ENCODE measurements at regions not wholly inside any gene's neighbourhood (a gene's known extent, or its start where the extent isn't known, plus 50 kb on each side); places are given as distances from the start of the nearest gene placed in this dataset.

DNA sequence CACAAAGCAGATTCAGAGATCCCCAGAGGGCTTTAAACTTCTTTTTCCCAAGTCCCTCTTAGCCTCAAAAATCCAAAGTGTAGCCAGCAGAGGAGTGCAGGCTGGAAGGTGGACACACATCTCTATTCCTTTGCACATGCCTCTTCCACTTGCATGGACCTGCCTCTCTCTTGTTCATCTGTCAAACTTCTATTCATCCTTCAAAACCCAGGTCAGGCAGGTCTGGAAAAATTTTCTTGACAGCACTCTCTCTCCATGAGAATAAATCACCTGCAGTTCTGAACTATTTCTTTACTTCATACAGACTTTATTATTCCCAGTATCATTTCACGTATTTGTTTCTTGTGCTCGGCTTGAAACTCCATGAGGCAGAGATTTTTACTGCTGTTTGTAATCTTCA, 127.5 kb downstream of the SS18 start:
- DNase-seq, result no peak

DNA sequence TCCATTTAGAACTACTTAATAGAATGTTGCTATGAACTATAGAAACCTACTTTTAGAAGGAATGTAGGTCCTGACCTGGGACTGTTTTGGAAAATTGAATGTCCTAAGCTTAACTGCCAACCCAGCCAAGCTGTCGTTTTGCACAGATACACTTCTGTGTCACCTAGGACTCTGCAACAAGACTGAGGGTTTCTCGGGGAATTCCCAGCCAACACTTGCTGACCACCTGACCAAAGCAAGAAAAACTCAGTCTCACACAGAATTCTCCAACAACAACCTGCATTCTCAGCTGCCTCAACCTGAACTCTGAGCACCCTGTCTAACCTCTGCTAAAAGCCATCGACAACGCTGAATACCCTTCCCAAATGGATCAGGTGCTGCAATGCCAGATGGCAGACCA, 128.2 kb downstream of the SS18 start:
- no peak for DNase-seq

DNA sequence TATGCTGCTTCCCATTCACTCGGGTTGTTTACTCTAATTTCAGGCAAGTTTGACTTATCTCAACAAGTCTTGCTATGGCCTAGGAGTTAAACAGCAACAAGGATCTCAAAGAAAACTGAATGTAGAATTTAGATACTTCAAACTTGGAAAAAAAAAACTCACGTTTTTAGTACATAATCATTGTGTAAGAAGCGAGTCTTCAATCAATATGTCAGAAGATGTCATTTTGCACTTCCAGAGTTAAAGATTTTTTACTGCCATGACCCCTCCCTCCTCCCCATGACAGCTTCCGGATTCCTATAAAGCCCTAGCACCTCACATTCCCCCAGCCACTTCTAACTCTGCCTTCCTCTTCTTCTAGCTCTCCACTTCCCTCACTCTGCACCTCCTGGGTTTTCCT, 133.4 kb downstream of the SS18 start:
- no peak for DNase-seq

DNA sequence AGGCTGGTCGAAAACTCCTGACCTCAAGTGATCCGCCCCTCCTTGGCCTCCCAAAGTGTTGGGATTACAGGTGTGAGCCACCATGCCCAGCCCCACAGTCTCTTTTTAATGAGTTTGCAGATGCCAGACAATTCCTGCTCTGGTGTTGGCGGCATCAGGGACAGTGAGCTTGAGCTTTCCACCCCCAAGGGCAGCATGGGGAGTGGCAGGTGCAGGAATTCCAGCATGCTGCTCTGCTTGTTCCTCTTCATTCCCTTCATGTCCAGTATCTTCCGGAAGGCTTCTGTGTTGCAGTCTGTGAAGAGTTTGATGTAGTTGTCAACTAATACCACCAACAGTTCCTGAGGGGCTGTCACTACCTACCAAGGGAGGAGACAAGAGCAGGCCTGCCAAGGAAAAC, 137.3 kb downstream of the SS18 start:
- DNase-seq, result no peak

DNA sequence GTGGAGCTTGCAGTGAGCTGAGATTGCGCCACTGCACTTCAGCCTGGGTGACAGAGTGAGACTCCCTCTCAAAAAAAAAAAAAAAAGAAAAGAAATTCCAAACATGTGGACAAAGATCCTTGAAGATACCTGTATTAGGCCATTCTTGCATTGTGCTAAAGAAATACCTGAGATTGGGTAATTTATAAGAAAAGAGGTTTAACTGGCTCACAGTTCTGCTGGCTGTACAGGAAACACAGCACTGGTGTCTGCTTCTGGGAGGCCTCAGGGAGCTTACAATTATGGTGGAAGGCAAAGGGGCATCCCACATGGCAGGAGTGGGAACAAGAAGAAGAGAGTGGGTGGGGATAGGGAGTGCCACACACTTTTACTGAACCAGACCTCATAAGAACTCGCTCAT, 140.1 kb downstream of the SS18 start:
- no peak for DNase-seq

DNA sequence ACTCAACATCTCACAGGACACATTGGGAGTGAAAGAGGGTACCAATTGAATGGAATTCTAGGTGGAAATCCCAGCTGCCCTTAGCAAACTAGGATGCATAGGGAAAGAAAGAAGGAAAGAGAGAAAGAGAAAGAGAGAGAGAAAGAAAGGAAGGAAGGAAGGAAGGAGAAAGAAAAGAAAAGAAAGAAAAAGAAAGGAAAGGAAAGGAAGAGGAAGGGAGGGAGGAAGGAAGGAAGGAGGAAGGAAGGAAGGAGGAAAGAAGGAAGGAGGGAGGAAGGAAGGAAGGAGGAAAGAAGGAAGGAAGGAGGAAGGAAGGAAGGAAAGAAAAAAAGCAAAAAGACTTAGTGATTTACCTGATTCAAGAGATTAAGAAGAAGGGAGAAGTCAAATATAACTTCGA, 143.9 kb downstream of the SS18 start:
- no peak for DNase-seq

DNA sequence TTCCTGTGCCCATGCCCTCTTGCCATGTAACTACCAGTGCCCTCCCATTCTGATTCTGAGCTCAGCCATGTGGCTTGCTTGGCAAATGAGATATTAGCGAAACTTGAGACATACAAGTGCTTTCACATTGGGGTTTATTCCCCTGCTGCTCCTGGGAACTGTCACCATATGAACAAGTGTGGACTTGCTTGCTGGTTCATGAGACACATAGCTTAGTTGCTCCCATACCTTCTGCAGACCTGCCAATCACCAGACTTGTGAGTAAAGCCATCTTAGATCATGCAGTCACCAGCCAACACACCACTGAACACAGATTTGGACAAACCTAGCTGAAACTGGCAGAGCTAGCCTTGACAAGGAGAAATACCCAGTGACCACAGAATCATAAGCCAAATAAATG, 155.1 kb downstream of the SS18 start:
- no peak for DNase-seq

DNA sequence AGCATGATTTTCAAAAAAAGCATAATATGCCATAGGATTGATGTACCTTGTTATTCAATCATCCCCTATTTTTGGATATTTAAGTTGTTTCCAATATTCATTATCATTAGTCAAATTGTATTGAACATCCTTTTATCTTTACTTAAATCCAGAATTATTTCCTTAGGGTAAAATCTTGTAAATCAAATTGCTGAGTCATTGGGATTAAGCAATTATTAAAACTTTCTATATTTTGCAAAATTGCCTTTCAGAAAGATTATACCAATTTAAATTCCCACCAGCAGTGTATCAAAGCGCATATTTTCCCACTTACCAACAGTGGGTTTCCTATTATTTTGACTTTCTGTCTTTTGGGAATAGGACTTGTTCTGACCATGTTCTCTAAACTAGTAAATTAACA, 159.3 kb downstream of the SS18 start:
- no peak for DNase-seq

DNA sequence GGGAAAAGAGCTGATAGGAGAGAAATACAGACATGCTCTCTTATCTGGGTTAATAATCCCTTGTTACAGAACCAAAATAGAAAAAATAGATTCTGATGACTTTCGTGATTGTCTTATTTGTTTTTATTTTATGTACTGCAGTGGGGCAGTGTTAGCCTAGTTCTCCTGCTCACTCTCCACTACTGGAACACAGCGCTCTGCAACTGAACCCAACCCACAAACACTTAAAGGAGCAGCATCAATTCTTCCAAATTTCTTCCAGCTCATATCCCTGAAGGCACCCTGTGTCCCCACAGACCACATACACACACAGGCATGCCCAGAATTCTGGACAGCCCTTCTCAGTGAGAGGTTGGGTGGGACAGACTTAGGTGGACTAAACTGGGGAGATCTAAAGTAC, 160.6 kb downstream of the SS18 start:
- no peak for DNase-seq

DNA sequence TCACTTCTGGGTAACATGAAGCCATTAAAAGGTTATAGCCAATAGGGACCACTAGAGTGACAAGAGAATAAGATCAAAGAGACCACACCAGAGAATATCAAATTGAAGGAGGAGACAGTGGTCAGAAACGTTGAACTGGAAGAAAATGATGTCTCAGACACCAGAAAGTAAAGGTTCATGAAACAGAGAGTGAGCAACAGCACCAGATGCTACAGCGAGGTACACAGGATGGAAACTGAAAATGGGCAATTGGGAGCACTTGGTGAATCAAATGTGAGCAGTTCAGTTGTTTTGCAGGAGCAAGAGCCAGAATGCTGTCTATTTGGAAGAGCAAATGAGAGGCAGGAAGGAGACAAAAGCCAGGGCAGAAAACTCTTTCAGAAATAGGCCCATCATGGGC, 162.6 kb downstream of the SS18 start:
- DNase-seq, result no peak

DNA sequence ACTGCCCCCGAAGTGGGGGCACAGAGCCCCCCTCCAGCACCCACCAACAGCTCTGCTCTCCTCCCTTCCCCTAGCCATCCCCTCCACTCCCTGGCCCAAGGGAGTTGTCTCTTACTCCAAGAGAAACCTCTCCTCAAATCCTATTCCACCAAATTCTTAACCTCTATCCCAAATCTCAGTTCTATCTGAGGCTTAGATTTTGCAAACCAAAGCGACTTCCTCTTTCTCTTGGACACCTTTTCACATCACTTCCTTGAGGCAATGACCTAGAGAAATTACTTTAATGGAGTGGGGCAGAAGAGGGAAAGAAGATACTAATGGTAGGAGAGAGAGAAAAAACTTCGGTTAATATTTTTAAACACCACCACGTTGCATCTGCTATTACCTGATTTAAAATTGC, 167.2 kb downstream of the SS18 start:
- no peak for DNase-seq

DNA sequence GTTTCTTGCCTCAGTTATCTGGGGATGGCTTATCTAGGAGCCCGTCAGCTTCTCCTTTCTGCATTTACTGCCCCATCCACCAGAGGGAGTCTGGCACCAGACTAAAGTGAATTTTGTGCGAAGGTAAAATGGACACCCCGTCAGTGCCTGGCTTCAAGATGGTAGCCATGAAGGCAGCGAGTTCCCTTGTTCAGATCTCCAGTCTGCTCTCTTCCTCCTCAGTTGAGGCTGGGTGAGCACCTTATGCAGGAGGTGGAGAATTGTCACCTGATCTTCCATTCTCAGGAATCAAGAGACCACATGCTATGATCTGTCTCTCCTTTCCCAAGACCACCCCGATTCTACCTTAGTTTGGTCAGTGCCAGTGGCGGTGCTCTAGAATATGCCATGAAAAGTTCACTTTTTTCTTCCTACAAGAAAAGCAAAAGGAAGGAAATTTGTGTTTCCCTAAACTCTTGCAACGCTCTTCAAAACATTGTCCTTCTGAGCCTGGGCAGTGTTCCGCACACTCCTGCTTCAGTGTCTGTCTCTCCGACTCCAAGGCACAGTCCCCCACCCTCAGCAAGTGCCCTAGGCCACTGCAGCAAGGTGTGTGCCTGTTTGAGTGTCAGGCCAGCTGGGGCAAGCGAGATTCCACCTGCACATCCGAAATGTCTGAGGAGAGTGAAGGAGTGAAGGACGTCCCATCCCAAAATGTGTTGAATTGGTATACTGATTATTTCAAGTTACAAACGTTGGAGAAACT, 168.6 kb downstream of the SS18 start:
- peak; percentile 5 for DNase-seq

DNA sequence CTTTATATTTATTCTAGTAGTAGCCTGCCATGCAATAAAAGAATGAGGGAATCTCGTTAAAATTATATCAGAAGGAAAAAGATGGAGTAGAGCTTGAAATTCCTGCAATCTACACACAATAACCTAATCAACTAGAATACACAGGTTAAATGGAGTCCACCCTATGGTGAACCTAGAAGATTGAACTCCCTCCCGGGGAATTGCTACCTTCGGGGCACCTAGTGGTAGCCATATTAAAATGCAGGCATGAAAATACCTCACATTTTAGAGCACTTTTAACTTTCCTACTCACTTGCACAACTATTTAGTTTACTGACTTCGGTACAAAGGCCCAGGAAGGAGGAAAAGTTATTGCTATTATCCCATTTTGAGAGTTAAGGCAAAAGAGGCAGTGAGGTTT, 174.5 kb downstream of the SS18 start:
- no peak for DNase-seq

DNA sequence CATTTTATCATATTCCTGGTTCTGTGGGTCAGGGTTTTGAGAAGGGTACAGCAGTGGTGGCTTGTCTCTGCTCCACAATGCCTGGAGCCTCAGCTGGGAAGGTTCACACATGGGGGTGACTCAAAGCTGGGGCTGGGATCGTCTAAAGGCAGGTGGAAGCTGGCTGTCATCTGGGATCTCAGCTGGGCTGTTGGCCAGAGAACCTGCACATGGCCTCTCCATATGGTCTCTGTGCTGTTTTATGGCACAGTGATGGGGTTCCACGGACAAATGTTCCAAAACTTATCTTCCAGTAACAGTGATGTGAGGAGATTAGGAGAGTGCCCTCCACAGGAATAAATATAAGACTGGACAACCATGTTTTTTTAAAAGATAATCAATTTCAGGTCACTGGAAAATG, 191.4 kb downstream of the SS18 start:
- DNase-seq, result no peak

DNA sequence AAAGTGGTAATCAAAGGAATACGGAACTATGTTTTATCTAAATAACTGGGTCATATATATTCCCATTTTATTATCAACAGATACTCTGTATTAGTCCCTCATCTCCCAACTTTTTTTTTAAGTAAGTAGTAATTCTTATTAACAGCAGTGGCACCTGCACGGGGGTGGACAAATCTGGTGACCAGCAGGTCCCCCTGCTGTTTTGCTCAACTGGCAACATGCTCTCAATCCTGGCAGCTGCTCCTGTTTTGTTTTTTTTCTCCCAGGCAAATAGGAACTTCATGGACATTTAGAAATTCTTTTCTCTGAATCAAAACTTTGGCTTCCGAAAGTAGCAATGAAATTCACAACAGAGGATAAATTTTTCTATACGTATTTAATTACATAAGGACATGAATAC, 193.5 kb downstream of the SS18 start:
- DNase-seq, result no peak

DNA sequence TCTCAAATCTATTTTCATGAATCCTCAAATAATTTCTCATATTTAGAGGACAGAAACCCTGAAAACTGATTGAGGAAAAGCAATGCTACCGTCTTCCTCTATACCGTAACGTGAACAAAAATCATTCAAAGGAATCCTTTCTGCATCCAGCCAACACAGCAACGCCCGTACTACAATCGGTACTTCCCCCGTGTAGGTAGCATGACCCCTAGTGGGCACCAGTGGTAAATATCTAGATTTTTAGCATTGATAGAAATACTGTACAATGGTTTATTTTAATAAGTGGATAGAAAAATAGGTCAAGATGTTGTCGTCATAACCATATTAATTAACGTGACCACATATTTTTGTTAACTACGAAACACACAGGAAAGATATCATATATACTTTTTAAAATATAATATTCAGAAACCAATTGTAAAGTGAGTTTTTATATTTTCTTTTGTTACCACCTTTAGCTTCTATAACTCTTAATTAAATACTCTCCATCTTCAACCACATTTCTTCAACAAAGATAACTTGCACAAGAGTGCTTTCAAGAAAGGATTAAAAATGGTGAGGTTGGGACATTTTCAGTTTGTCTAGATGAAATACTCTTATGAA, 194.1 kb downstream of the SS18 start:
- no peak for DNase-seq

DNA sequence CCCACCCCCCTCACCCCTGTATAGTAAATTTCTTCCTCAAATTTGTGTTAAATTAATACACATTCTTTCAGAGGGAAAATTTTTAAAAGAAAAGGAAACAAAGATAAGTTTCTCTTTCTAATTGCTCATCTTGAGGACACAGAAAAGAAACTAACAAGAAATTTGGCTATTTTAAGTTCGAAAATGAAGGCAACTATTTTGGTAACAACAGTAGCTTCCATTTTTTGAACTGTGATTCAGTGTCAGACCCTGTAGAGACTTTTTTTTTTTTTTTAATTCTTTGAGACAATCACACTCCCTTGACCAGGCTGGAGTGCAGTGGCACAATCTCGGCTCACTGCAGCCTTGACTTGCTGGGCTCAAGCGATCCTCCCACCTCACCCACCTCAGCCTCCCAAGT, 194.9 kb downstream of the SS18 start:
- no peak for DNase-seq

DNA sequence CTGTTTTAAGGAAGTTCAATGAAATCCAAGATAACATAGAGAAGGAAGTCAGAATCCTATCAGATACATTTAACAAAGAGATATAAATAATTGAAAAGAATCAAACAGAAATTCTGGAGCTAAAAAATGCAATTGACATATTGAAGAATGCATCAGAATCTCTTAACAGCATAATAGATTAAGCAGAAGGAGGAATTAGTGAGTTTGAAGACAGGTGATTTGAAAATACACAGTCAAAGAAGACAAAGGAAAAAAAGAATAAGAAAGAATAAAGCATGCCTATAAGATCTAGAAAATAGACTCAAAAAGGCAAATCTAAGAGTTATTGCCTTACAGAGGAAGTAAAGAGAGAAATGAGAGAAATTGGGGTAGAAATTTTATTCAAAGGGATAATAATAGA, 204.1 kb downstream of the SS18 start:
- no peak for DNase-seq

DNA sequence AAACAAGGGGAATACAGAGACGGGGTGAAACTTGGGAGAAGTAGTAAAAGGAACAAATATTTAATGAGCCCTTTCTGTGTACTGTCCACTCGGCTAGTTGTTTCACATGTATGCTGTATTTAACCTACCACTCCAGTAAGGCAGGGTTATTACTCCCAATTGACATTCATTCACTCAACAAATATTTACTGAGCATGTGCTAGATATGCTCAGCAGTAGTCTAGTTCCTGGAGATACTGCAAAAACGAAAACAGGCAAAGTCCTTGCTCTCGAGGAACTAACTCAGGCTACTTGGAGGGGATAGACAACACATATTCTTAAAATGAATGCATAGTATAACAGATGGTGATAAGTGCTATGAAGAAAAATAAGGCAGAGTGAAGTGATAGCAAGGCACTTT, 207.3 kb downstream of the SS18 start:
- no peak for DNase-seq

DNA sequence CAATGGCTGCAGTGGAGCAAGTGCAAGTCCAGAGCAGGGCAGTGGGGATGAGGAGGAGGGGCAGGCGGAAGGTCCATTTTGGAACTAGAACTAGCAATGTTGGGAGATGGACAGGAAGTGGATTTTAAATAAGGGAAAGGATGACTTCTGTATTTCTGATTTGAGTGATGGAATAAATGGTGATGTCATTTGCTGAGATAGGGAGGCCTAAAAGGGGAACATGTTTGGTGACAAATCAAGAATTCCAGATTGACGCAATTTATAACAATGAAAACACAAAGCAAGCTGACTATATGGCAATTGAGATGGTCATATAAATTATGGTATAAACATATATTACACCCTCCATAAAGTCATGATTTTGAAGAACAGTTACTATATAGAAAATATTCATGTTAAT, 209.3 kb downstream of the SS18 start:
- no peak for DNase-seq

DNA sequence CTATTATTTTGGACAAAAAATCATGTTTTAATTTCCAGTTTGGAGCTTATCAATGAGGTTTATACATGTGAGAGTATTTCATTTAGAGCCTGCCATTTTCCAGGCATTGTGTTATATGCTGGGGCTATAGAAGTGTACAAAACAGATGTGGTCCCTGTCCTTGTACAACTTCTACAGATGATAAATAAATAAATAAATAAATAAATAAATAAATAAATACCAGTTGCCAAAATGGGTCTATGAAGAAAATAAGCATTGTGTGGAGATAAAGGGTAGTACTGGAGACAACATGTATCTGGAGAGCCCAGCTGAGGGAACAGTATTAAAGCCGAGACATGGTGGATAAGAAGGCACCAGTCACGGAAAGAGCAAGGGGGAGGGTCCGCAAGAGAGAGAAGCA, 210.0 kb downstream of the SS18 start:
- no peak for DNase-seq

DNA sequence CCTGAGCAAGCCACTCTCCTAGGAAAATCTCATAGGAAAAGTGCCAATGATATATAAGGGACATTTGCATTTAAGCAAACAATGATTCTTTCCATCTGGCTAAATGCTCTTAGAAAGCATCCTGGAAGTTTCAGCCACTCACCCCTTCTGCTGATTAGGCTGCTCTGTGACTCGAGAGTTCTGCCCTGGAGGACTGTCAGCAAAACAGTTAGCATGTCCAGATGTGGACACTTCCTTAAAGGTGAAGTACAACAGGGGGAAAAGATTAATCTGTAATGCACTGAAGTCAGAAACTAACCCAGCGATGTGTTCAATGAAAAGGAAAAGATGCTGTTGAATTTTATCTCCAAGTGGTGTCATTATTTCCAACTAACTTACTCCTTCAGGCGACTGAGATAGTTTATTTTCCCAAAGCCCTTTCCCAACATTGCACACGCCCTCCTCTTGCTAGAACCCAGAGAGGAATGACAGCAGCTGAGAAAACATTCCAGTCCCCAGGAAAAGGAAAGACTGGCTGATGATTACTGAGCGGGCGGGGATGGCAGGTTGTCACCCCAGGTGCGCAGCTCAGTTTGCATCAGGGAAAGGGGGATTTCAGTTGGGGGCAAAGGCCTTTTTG, 214.0 kb downstream of the SS18 start:
- no peak for DNase-seq

DNA sequence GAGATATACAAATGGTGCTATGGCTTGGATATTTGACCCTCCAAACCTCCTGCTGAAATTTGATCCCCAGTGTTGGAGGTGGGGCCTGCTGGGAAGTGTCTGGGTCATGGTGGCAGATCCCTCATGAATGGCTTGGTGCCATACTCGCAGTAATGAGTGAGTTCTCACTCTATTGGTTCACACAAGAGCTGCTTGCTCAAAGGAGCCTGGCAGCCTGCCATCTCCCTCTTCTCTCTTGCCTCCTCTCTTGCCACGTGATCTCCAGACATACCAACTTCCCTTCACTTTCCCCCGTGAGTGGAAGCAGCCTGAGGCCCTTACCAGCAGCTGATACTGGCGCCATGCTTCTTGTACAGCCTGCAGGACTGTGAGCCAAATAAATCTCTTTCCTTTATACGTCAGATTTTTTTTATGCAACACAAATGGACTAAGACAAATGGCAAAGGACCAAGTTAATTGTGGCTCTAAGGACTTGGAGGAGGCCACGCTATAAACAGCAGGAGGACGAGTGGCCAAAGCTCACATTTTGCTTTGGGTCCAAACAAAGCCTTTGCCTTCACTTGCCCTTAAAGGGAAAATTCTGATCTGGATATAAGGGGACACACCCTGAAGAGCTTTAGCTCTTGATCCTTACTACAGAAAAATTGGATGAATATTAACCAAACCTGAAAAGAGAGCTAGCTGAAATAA, 214.7 kb downstream of the SS18 start:
- no peak for DNase-seq

DNA sequence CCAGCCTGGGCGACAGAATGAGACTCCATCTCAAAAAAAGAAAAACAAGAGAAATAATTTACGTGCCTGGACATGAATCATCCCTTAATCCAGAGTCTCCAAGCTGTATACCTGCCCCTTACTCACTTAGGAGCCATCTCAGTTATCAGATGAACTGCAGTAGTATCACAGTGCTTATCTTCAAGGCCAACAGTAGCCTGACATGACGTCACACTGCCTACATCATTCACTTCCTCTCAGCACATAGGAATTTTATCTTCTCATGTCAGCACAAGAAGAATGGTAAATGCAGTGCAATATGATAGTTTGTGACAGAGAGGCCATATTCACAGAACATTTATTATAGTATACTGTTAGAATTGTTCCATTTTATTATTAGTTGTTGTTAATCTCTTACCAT, 216.6 kb downstream of the SS18 start:
- DNase-seq, result no peak
